ENCODE measurements at regions not wholly inside any gene's neighbourhood (a gene's known extent, or its start where the extent isn't known, plus 50 kb on each side); places are given as distances from the start of the nearest gene placed in this dataset.

GRCh38 chr1:98021126-98021525 is 100.3 kb upstream of the DPYD start:
- DNase-seq: no peak
- no peak for ATAC-seq
- WGBS, 2 donors: 60 to 63% methylated on average over 3 of the region's 3 CpGs
- H3K36me3 ChIP-seq (replicated peaks in 1 of 2; ENCODE audit: insufficient read depth in 1 of 2, low read depth in 2 of 2): no peaks in the 10 kb centered on the region
- no peak for TF ChIP-seq POLR2A (IDR thresholded peaks at IDR 0.05)
- TF ChIP-seq CTCF (IDR thresholded peaks at IDR 0.05): no peak
- intact Hi-C loops (cut with DNase I): no loop called here
- no peak overlapping the region for H3K4me3 ChIP-seq
- H3K27me3 ChIP-seq: no peaks in the 10 kb centered on the region
- no peaks in the 10 kb centered on the region for H3K4me1 ChIP-seq
- H3K9me3 ChIP-seq: no peaks in the 10 kb centered on the region
- H3K27ac ChIP-seq: no peak overlapping the region

- Histone ChIP-seq H3K36me3 (replicated peaks in 1 of 2; ENCODE audit: insufficient read depth in 1 of 2, low read depth in 2 of 2) (no peaks in the 10 kb centered on the region), H3K27ac (no peak overlapping the region), H3K27me3 (no peaks in the 10 kb centered on the region), H3K4me3 (no peak overlapping the region), H3K4me1 (no peaks in the 10 kb centered on the region), H3K9me3 (no peaks in the 10 kb centered on the region)
- intact Hi-C loops (cut with DNase I): no loop called here
- DNase-seq (no peak), ATAC-seq (no peak)
- TF ChIP-seq CTCF (IDR thresholded peaks at IDR 0.05): no peak
- 31 to 47% methylated on average over 2 of the region's 2 CpGs for WGBS, 2 donors
Observed at GRCh38 chr1:98019747-98020146, 98.9 kb upstream of the DPYD start.

- DNase-seq (no peak), ATAC-seq (no peak)
- Histone ChIP-seq H3K4me3 (no peak overlapping the region), H3K36me3 (replicated peaks in 1 of 2; ENCODE audit: insufficient read depth in 1 of 2, low read depth in 2 of 2) (no peaks in the 10 kb centered on the region), H3K27me3 (no peaks in the 10 kb centered on the region), H3K4me1 (no peaks in the 10 kb centered on the region), H3K9me3 (no peaks in the 10 kb centered on the region), H3K27ac (no peak overlapping the region)
- intact Hi-C loops (cut with DNase I): no loop called here
- TF ChIP-seq CTCF (IDR thresholded peaks at IDR 0.05): no peak
- TF ChIP-seq POLR2A (IDR thresholded peaks at IDR 0.05): no peak
- 47 to 63% methylated on average over 2 of the region's 2 CpGs for WGBS, 2 donors
Observed at GRCh38 chr1:98018074-98018473, 97.2 kb upstream of the DPYD start.

- intact Hi-C loops (cut with DNase I): no loop called here
- no peaks in the 10 kb centered on the region for H3K36me3 ChIP-seq (replicated peaks in 1 of 2; ENCODE audit: insufficient read depth in 1 of 2, low read depth in 2 of 2)
- no peaks in the 10 kb centered on the region for H3K27me3 ChIP-seq
- no peak overlapping the region for H3K4me3 ChIP-seq
- no peak for TF ChIP-seq CTCF (IDR thresholded peaks at IDR 0.05)
- TF ChIP-seq POLR2A (IDR thresholded peaks at IDR 0.05): no peak
- DNase-seq: no peak
- H3K4me1 ChIP-seq: no peaks in the 10 kb centered on the region
- H3K9me3 ChIP-seq: no peaks in the 10 kb centered on the region
- no peak overlapping the region for H3K27ac ChIP-seq
- ATAC-seq: no peak
Observed at GRCh38 chr1:98017184-98017583, 96.3 kb upstream of the DPYD start.

- intact Hi-C loops (cut with DNase I): no loop called here
- Histone ChIP-seq H3K27me3 (no peaks in the 10 kb centered on the region), H3K4me1 (no peaks in the 10 kb centered on the region), H3K36me3 (replicated peaks in 1 of 2; ENCODE audit: insufficient read depth in 1 of 2, low read depth in 2 of 2) (no peaks in the 10 kb centered on the region), H3K27ac (no peak overlapping the region), H3K4me3 (no peak overlapping the region), H3K9me3 (no peaks in the 10 kb centered on the region)
- DNase-seq: no peak
- WGBS, 2 donors: 33 to 39% methylated on average over 1 of the region's 1 CpG
- TF ChIP-seq CTCF (IDR thresholded peaks at IDR 0.05) (no peak), POLR2A (IDR thresholded peaks at IDR 0.05) (no peak)
- ATAC-seq: no peak
Observed at GRCh38 chr1:98008373-98008772, 87.5 kb upstream of the DPYD start.

Data from body of pancreas (tissue), 4 donors.